GM23338 (cell line): ENCODE measurements at regions not wholly inside any gene's neighbourhood (a gene's known extent, or its start where the extent isn't known, plus 50 kb on each side); places are given as distances from the start of the nearest gene placed in this dataset.

Experiments
- CREB1 ChIP-seq: fragments of 250-450 bp; sonication (Bioruptor Pico); IDR thresholded peaks from 2 replicates; pipeline ENCODE4 v1.5.0; 2020; ENCODE audit warnings: low read depth, mild to moderate bottlenecking, moderate library complexity
- EZH2 ChIP-seq: fragments of 200-600 bp; sonication (generic); IDR thresholded peaks from one replicate; pipeline ENCODE4 v1.8.0; 2017; ENCODE audit warnings: antibody characterized with exemption, mild to moderate bottlenecking, low read depth; ENCODE audit not compliant: unreplicated experiment
- EZH2phosphoT487 ChIP-seq: fragments of 200-600 bp; sonication (generic); IDR thresholded peaks from one replicate; pipeline ENCODE4 v1.8.1; 2018; ENCODE audit warnings: antibody characterized with exemption; ENCODE audit not compliant: unreplicated experiment
- JUNB ChIP-seq: IDR thresholded peaks from one replicate; pipeline ENCODE4 v1.6.1; 2016; ENCODE audit warnings: antibody characterized with exemption; ENCODE audit not compliant: unreplicated experiment
- NANOG ChIP-seq: IDR thresholded peaks from 2 replicates; pipeline ENCODE4 v1.6.1; 2016; ENCODE audit warnings: antibody characterized with exemption, borderline replicate concordance
- POLR2AphosphoS5 ChIP-seq: IDR thresholded peaks from 2 replicates; pipeline ENCODE4 v1.6.1; 2016; ENCODE audit warnings: antibody characterized with exemption, low read depth
- STAT1 ChIP-seq: IDR thresholded peaks from one replicate; pipeline ENCODE4 v1.6.1; 2016; ENCODE audit warnings: antibody characterized with exemption; ENCODE audit not compliant: unreplicated experiment
- ZNF114 ChIP-seq: fragments of 250-450 bp; sonication (Bioruptor Pico); IDR thresholded peaks from 2 replicates; pipeline ENCODE4 v1.5.0; 2020; ENCODE audit warnings: mild to moderate bottlenecking, moderate library complexity
- ZNF331 ChIP-seq: fragments of 250-450 bp; sonication (Bioruptor Pico); IDR thresholded peaks from 2 replicates; pipeline ENCODE4 v1.5.0; 2020; ENCODE audit warnings: low read depth, mild to moderate bottlenecking, moderate library complexity
- TF ChIP-seq, protein P1 (sequence below), 2 experiments: fragments of 200-600 bp in 1 of 2; sonication (generic) in 1 of 2; conservative IDR thresholded peaks; 2 replicates each; pipeline versions ENCODE4 v1.5.1 to v1.6.1; 2016 to 2017; ENCODE audit warnings: antibody characterized with exemption in 2 of 2, low read depth in 2 of 2, mild to moderate bottlenecking in 2 of 2, moderate library complexity in 1 of 2
- TF ChIP-seq, protein P2 (sequence below): IDR thresholded peaks from 2 replicates; pipeline ENCODE4 v1.6.1; 2016; ENCODE audit warnings: antibody characterized with exemption
- TF ChIP-seq, protein P3 (sequence below): IDR thresholded peaks from one replicate; pipeline ENCODE4 v1.6.1; 2018; ENCODE audit warnings: antibody characterized with exemption; ENCODE audit not compliant: unreplicated experiment
- TF ChIP-seq, protein P4 (sequence below): fragments of 250-450 bp; sonication (Bioruptor Pico); IDR thresholded peaks from 2 replicates; pipeline ENCODE4 v1.5.0; 2020; ENCODE audit warnings: mild to moderate bottlenecking, moderate library complexity

DNA sequence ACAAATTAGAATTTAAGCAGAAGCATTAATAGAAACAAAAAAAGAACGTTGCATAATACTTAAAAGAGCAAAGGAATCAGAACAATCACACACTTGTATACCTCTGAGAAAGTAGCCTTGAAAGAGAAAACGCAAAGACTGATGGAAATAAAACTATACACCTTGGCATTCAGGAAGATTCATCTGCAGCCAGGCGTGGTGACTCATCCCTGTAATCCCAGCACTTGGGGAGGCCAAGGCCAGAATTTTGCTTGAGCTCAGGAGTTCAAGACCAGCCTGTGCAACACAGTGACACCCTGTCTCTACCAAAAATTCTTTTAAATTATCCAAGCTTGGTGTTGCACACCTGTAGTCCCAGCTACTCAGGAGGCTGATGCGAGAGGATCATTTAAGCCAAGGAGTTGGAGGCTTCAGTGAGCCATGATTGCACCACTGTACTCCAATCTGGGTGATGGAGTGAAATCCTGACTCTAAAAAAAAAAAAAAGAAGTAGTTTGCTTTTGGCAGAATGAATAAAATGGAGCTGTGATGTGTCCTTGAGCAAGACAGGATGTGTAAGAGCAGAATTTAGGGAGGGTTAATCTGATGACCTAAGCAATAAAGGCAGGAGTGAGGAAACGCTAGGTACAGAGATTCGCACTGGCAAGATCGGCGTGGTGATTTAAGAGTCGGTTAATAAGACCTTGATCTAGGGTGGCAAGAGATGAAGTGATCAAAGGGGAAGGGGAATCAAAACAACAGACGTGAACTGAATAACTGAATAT is 75.8 kb upstream of the NRP1 start:
- TF ChIP-seq, protein P1, sequence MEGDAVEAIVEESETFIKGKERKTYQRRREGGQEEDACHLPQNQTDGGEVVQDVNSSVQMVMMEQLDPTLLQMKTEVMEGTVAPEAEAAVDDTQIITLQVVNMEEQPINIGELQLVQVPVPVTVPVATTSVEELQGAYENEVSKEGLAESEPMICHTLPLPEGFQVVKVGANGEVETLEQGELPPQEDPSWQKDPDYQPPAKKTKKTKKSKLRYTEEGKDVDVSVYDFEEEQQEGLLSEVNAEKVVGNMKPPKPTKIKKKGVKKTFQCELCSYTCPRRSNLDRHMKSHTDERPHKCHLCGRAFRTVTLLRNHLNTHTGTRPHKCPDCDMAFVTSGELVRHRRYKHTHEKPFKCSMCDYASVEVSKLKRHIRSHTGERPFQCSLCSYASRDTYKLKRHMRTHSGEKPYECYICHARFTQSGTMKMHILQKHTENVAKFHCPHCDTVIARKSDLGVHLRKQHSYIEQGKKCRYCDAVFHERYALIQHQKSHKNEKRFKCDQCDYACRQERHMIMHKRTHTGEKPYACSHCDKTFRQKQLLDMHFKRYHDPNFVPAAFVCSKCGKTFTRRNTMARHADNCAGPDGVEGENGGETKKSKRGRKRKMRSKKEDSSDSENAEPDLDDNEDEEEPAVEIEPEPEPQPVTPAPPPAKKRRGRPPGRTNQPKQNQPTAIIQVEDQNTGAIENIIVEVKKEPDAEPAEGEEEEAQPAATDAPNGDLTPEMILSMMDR (conservative IDR thresholded peaks at IDR 0.05; ENCODE audit: low read depth in 2 of 2) = no peak
- no peak for TF ChIP-seq POLR2AphosphoS5
- TF ChIP-seq EZH2 = no peak
- TF ChIP-seq, protein P2, sequence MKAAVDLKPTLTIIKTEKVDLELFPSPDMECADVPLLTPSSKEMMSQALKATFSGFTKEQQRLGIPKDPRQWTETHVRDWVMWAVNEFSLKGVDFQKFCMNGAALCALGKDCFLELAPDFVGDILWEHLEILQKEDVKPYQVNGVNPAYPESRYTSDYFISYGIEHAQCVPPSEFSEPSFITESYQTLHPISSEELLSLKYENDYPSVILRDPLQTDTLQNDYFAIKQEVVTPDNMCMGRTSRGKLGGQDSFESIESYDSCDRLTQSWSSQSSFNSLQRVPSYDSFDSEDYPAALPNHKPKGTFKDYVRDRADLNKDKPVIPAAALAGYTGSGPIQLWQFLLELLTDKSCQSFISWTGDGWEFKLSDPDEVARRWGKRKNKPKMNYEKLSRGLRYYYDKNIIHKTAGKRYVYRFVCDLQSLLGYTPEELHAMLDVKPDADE = no peak
- no peak for TF ChIP-seq JUNB
- TF ChIP-seq CREB1 = no peak
- TF ChIP-seq EZH2phosphoT487 = no peak
- no peak for TF ChIP-seq ZNF331 (CRISPR knock-in tag)
- TF ChIP-seq, protein P3, sequence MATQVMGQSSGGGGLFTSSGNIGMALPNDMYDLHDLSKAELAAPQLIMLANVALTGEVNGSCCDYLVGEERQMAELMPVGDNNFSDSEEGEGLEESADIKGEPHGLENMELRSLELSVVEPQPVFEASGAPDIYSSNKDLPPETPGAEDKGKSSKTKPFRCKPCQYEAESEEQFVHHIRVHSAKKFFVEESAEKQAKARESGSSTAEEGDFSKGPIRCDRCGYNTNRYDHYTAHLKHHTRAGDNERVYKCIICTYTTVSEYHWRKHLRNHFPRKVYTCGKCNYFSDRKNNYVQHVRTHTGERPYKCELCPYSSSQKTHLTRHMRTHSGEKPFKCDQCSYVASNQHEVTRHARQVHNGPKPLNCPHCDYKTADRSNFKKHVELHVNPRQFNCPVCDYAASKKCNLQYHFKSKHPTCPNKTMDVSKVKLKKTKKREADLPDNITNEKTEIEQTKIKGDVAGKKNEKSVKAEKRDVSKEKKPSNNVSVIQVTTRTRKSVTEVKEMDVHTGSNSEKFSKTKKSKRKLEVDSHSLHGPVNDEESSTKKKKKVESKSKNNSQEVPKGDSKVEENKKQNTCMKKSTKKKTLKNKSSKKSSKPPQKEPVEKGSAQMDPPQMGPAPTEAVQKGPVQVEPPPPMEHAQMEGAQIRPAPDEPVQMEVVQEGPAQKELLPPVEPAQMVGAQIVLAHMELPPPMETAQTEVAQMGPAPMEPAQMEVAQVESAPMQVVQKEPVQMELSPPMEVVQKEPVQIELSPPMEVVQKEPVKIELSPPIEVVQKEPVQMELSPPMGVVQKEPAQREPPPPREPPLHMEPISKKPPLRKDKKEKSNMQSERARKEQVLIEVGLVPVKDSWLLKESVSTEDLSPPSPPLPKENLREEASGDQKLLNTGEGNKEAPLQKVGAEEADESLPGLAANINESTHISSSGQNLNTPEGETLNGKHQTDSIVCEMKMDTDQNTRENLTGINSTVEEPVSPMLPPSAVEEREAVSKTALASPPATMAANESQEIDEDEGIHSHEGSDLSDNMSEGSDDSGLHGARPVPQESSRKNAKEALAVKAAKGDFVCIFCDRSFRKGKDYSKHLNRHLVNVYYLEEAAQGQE = no peak
- TF ChIP-seq, protein P4, sequence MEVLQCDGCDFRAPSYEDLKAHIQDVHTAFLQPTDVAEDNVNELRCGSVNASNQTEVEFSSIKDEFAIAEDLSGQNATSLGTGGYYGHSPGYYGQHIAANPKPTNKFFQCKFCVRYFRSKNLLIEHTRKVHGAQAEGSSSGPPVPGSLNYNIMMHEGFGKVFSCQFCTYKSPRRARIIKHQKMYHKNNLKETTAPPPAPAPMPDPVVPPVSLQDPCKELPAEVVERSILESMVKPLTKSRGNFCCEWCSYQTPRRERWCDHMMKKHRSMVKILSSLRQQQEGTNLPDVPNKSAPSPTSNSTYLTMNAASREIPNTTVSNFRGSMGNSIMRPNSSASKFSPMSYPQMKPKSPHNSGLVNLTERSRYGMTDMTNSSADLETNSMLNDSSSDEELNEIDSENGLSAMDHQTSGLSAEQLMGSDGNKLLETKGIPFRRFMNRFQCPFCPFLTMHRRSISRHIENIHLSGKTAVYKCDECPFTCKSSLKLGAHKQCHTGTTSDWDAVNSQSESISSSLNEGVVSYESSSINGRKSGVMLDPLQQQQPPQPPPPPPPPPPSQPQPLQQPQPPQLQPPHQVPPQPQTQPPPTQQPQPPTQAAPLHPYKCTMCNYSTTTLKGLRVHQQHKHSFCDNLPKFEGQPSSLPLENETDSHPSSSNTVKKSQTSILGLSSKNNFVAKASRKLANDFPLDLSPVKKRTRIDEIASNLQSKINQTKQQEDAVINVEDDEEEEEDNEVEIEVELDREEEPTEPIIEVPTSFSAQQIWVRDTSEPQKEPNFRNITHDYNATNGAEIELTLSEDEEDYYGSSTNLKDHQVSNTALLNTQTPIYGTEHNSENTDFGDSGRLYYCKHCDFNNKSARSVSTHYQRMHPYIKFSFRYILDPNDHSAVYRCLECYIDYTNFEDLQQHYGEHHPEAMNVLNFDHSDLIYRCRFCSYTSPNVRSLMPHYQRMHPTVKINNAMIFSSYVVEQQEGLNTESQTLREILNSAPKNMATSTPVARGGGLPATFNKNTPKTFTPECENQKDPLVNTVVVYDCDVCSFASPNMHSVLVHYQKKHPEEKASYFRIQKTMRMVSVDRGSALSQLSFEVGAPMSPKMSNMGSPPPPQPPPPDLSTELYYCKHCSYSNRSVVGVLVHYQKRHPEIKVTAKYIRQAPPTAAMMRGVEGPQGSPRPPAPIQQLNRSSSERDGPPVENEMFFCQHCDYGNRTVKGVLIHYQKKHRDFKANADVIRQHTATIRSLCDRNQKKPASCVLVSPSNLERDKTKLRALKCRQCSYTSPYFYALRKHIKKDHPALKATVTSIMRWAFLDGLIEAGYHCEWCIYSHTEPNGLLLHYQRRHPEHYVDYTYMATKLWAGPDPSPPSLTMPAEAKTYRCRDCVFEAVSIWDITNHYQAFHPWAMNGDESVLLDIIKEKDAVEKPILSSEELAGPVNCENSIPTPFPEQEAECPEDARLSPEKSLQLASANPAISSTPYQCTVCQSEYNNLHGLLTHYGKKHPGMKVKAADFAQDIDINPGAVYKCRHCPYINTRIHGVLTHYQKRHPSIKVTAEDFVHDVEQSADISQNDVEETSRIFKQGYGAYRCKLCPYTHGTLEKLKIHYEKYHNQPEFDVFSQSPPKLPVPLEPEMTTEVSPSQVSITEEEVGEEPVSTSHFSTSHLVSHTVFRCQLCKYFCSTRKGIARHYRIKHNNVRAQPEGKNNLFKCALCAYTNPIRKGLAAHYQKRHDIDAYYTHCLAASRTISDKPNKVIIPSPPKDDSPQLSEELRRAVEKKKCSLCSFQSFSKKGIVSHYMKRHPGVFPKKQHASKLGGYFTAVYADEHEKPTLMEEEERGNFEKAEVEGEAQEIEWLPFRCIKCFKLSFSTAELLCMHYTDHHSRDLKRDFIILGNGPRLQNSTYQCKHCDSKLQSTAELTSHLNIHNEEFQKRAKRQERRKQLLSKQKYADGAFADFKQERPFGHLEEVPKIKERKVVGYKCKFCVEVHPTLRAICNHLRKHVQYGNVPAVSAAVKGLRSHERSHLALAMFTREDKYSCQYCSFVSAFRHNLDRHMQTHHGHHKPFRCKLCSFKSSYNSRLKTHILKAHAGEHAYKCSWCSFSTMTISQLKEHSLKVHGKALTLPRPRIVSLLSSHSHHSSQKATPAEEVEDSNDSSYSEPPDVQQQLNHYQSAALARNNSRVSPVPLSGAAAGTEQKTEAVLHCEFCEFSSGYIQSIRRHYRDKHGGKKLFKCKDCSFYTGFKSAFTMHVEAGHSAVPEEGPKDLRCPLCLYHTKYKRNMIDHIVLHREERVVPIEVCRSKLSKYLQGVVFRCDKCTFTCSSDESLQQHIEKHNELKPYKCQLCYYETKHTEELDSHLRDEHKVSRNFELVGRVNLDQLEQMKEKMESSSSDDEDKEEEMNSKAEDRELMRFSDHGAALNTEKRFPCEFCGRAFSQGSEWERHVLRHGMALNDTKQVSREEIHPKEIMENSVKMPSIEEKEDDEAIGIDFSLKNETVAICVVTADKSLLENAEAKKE = no peak
- TF ChIP-seq ZNF114 (CRISPR knock-in tag) = no peak
- no peak for TF ChIP-seq NANOG
- TF ChIP-seq STAT1 = no peak
